HCT116 (cell line): ENCODE measurements at regions not wholly inside any gene's neighbourhood (a gene's known extent, or its start where the extent isn't known, plus 50 kb on each side); places are given as distances from the start of the nearest gene placed in this dataset.

Experiments
- ATAC-seq: fragments of 200-7000 bp; cut with Tn5 transposase; 2 replicates; pipeline ENCODE4 v1.9.1; 2020; ENCODE audit warnings: mild to moderate bottlenecking, moderate library complexity
- BruUV-seq: library from RNA; stranded (reverse); fragments of 400-500 nt; replicated peaks from 2 replicates; lab custom pipeline; 2021; lab: Mats Ljungman, UMichigan
- CTCF ChIA-PET: fragments of 300-600 bp; sonication (Branson Sonifier 250); formaldehyde crosslinking; loops from one replicate; lab custom pipeline; 2021; ENCODE audit warnings: antibody characterized with exemption; lab: Charles Lee
- POLR2A ChIA-PET: fragments of 300-600, 350-600 bp; sonication (Branson Sonifier 250); formaldehyde crosslinking; loops from one replicate; lab custom pipeline; 2021; ENCODE audit warnings: antibody characterized with exemption; lab: Charles Lee
- RAD21 ChIA-PET, 2 experiments: fragments of 300-600 bp; sonication (Branson Sonifier 250); formaldehyde crosslinking; loops; one replicate each; lab custom pipeline; 2023; ENCODE audit warnings: low total read pairs in 2 of 2; ENCODE audit not compliant: uncharacterized antibody in 2 of 2, unreplicated experiment in 2 of 2, low non-redundant PET in 1 of 2; lab: Charles Lee
- DNase-seq: peaks from one replicate; pipeline ENCODE4 v3.0.0-alpha.2; 2010; ENCODE audit warnings: low read depth, low spot score
- H2AFZ ChIP-seq: fragments of 200-600 bp; shearing (Covaris generic), sonication (generic); 2 replicates; pipeline ENCODE4 v1.6.1; 2017; ENCODE audit warnings: low read depth, mixed run types, mixed read lengths, antibody characterized with exemption, low read length; ENCODE audit not compliant: poor library complexity, severe bottlenecking
- H3K27ac ChIP-seq: 2 replicates; pipeline ENCODE4 v1.5.1; 2012; ENCODE audit warnings: low read depth, low read length
- H3K27me3 ChIP-seq: fragments of 200-600 bp; sonication (generic); 2 replicates; pipeline ENCODE4 v1.6.1; 2016; ENCODE audit warnings: mixed run types, low read length, mixed read lengths; ENCODE audit not compliant: insufficient read depth
- H3K36me3 ChIP-seq, 2 experiments: fragments of 200-500 bp in 1 of 2; fragments of 200-600 bp in 1 of 2; sonication (Bioruptor generic) in 1 of 2; sonication (generic) in 1 of 2; 2 replicates each; pipeline versions ENCODE4 v1.5.1 to v1.6.1; 2014 to 2016; ENCODE audit warnings: low read length in 2 of 2, inconsistent platforms in 1 of 2, mixed read lengths in 1 of 2, mixed run types in 1 of 2; ENCODE audit not compliant: insufficient read depth in 2 of 2, control insufficient read depth in 1 of 2
- H3K4me1 ChIP-seq, 2 experiments: fragments of 200-600 bp in 1 of 2; sonication (generic) in 1 of 2; 2 replicates each; pipeline versions ENCODE4 v1.5.1 to v1.6.1; 2012 to 2017; ENCODE audit warnings: low read length in 2 of 2, inconsistent platforms in 1 of 2, mild to moderate bottlenecking in 1 of 2, mixed read lengths in 1 of 2, mixed run types in 1 of 2, moderate library complexity in 1 of 2; ENCODE audit not compliant: insufficient read depth in 2 of 2, control insufficient read depth in 1 of 2
- H3K4me2 ChIP-seq: fragments of 200-600 bp; sonication (generic); 2 replicates; pipeline ENCODE4 v1.6.1; 2017; ENCODE audit warnings: mixed run types, low read length, mixed read lengths
- H3K4me3 ChIP-seq, 2 experiments: fragments of 200-600 bp in 1 of 2; sonication (generic) in 1 of 2; replicated peaks in 1 of 2; 2 replicates each; pipeline ENCODE4 v1.5.1; 2011 to 2016; ENCODE audit warnings: low read length in 2 of 2, control low read depth in 1 of 2, low read depth in 1 of 2, mild to moderate bottlenecking in 1 of 2, mixed read lengths in 1 of 2, mixed run types in 1 of 2
- H3K79me2 ChIP-seq: fragments of 200-600 bp; sonication (generic); 2 replicates; pipeline ENCODE4 v1.6.1; 2017; ENCODE audit warnings: mild to moderate bottlenecking, mixed run types, low read length, moderate library complexity, mixed read lengths; ENCODE audit not compliant: insufficient read depth
- H3K9ac ChIP-seq: fragments of 200-600 bp; sonication (generic); 2 replicates; pipeline ENCODE4 v1.6.1; 2016; ENCODE audit warnings: low read length, mixed read lengths
- H3K9me2 ChIP-seq: fragments of 200-600 bp; sonication (generic), shearing (Covaris generic); 2 replicates; pipeline ENCODE4 v1.6.1; 2017; ENCODE audit warnings: mixed run types, mild to moderate bottlenecking, moderate library complexity; ENCODE audit not compliant: insufficient read depth
- H3K9me3 ChIP-seq, 2 experiments: fragments of 200-500 bp in 1 of 2; fragments of 200-600 bp in 1 of 2; sonication (Bioruptor generic) in 1 of 2; sonication (generic) in 1 of 2; 2 replicates each; pipeline ENCODE4 v1.6.1; 2014 to 2017; ENCODE audit warnings: low read length in 2 of 2, mixed read lengths in 2 of 2, inconsistent platforms in 1 of 2, low read depth in 1 of 2, mild to moderate bottlenecking in 1 of 2, mixed run types in 1 of 2, moderate library complexity in 1 of 2; ENCODE audit not compliant: control insufficient read depth in 1 of 2, insufficient read depth in 1 of 2
- H4K20me1 ChIP-seq: fragments of 200-600 bp; sonication (generic), shearing (Covaris generic); 2 replicates; pipeline ENCODE4 v1.6.1; 2017; ENCODE audit warnings: mixed run types, mild to moderate bottlenecking, moderate library complexity; ENCODE audit not compliant: insufficient read depth
- CBX3 ChIP-seq: IDR thresholded peaks from 2 replicates; pipeline ENCODE4 v1.6.1; 2012; ENCODE audit warnings: low read depth
- CEBPB ChIP-seq: IDR thresholded peaks from 2 replicates; pipeline ENCODE4 v1.6.1; 2012; ENCODE audit warnings: low read depth
- EGR1 ChIP-seq: IDR thresholded peaks from 2 replicates; pipeline ENCODE4 v1.6.1; 2012; ENCODE audit warnings: low read depth
- POLR2A ChIP-seq: IDR thresholded peaks from 2 replicates; pipeline ENCODE4 v1.7.0; 2011; ENCODE audit warnings: borderline replicate concordance; ENCODE audit not compliant: insufficient read depth, insufficient read length; ENCODE audit errors: extremely low read depth
- SIN3A ChIP-seq: IDR thresholded peaks from 2 replicates; pipeline ENCODE4 v1.6.1; 2012; ENCODE audit warnings: low read depth
- SP1 ChIP-seq: IDR thresholded peaks from 2 replicates; pipeline ENCODE4 v1.6.1; 2012; ENCODE audit warnings: low read depth
- YY1 ChIP-seq: IDR thresholded peaks from 2 replicates; pipeline ENCODE4 v1.6.1; 2011; ENCODE audit warnings: low read length, low read depth, moderate library complexity, mild to moderate bottlenecking; ENCODE audit not compliant: insufficient replicate concordance; ENCODE audit errors: extremely low read depth
- ZFX ChIP-seq: fragments of 450-650 bp; IDR thresholded peaks from 2 replicates; pipeline ENCODE4 v1.6.1; 2017
- intact Hi-C: fragments of 100-400 bp; cut with micrococcal nuclease; formaldehyde crosslinking; loops from 2 replicates; pipeline ENCODE4 v1.10.0; 2022
- TF ChIP-seq, protein P1 (sequence below), 3 experiments: fragments of 200-600 bp in 1 of 3; sonication (generic) in 1 of 3; IDR thresholded peaks in 2 of 3; conservative IDR thresholded peaks in 1 of 3; 2 replicates each; pipeline ENCODE4 v1.5.1; 2012 to 2017; ENCODE audit warnings: low read depth in 2 of 3, low read length in 2 of 3, antibody characterized with exemption in 1 of 3, borderline replicate concordance in 1 of 3, control low read depth in 1 of 3, mild to moderate bottlenecking in 1 of 3, mixed read lengths in 1 of 3, mixed run types in 1 of 3, moderate library complexity in 1 of 3; ENCODE audit not compliant: insufficient read depth in 1 of 3
- TF ChIP-seq, protein P2 (sequence below): IDR thresholded peaks from 2 replicates; pipeline ENCODE4 v1.6.1; 2012; ENCODE audit warnings: low read depth

- TF ChIP-seq, protein P1, sequence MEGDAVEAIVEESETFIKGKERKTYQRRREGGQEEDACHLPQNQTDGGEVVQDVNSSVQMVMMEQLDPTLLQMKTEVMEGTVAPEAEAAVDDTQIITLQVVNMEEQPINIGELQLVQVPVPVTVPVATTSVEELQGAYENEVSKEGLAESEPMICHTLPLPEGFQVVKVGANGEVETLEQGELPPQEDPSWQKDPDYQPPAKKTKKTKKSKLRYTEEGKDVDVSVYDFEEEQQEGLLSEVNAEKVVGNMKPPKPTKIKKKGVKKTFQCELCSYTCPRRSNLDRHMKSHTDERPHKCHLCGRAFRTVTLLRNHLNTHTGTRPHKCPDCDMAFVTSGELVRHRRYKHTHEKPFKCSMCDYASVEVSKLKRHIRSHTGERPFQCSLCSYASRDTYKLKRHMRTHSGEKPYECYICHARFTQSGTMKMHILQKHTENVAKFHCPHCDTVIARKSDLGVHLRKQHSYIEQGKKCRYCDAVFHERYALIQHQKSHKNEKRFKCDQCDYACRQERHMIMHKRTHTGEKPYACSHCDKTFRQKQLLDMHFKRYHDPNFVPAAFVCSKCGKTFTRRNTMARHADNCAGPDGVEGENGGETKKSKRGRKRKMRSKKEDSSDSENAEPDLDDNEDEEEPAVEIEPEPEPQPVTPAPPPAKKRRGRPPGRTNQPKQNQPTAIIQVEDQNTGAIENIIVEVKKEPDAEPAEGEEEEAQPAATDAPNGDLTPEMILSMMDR (IDR thresholded peaks at IDR 0.05 in 2 of 3, conservative IDR thresholded peaks at IDR 0.05 in 1 of 3; ENCODE audit: borderline replicate concordance in 1 of 3, insufficient read depth in 1 of 3, low read depth in 2 of 3, low read length in 2 of 3): no peak
- no peak for TF ChIP-seq ZFX
- TF ChIP-seq POLR2A: no peak
- no peak for TF ChIP-seq CEBPB
- no peak for TF ChIP-seq YY1
- no peak for TF ChIP-seq EGR1
- TF ChIP-seq CBX3: no peak
- no peak for TF ChIP-seq SP1
- TF ChIP-seq, all 23 proteins: peak for 0
Measured at GRCh38 chr6:95741045-95741444, 163.7 kb downstream of the MANEA start (continued).

DNA sequence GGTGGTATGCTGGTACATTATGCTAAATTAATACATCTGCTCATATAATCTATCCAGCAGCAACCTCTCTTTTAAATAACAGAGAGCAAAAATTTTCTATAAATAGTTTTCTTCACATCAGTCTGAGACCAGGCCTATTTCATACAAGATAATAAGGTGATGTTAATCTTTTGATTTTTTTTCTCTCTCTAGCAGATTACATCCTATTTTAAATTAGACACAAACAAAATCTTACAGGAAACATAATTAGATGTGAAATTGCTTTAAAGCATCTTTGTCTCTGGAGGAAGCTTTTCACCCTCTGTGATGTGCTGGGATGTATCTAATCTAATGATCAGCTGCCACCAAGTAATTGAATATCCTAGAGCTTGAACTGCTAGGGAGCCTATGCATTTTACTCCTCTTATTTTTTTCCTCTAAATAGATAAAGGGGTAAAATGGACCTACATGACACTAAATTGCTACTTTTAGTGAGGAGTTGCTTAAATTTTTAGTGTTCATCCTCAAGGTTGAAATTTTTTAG lies 165.5 kb downstream of the MANEA start:
- no TSS peak for BruUV-seq
- intact Hi-C loops: no loop called here

More for the DNA sequence above, 165.5 kb downstream of the MANEA start:
- no peaks in the 10 kb centered on the region for H3K79me2 ChIP-seq
- H3K4me3 ChIP-seq: no peak overlapping the region
- H3K4me2 ChIP-seq: no peak overlapping the region
- H3K27ac ChIP-seq: no peak overlapping the region
- CTCF ChIA-PET: no interaction called here
- H3K4me1 ChIP-seq: no peaks in the 10 kb centered on the region
- ATAC-seq: no peak
- TF ChIP-seq, protein P2, sequence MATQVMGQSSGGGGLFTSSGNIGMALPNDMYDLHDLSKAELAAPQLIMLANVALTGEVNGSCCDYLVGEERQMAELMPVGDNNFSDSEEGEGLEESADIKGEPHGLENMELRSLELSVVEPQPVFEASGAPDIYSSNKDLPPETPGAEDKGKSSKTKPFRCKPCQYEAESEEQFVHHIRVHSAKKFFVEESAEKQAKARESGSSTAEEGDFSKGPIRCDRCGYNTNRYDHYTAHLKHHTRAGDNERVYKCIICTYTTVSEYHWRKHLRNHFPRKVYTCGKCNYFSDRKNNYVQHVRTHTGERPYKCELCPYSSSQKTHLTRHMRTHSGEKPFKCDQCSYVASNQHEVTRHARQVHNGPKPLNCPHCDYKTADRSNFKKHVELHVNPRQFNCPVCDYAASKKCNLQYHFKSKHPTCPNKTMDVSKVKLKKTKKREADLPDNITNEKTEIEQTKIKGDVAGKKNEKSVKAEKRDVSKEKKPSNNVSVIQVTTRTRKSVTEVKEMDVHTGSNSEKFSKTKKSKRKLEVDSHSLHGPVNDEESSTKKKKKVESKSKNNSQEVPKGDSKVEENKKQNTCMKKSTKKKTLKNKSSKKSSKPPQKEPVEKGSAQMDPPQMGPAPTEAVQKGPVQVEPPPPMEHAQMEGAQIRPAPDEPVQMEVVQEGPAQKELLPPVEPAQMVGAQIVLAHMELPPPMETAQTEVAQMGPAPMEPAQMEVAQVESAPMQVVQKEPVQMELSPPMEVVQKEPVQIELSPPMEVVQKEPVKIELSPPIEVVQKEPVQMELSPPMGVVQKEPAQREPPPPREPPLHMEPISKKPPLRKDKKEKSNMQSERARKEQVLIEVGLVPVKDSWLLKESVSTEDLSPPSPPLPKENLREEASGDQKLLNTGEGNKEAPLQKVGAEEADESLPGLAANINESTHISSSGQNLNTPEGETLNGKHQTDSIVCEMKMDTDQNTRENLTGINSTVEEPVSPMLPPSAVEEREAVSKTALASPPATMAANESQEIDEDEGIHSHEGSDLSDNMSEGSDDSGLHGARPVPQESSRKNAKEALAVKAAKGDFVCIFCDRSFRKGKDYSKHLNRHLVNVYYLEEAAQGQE: no peak
- TF ChIP-seq, protein P1 (IDR thresholded peaks at IDR 0.05 in 2 of 3, conservative IDR thresholded peaks at IDR 0.05 in 1 of 3; ENCODE audit: borderline replicate concordance in 1 of 3, insufficient read depth in 1 of 3, low read depth in 2 of 3, low read length in 2 of 3): no peak
- no peak for TF ChIP-seq SIN3A
- TF ChIP-seq, all 23 proteins: peak for 0
- no peak overlapping the region for H2AFZ ChIP-seq
- no peaks in the 10 kb centered on the region for H3K9me2 ChIP-seq
- ChIA-PET POLR2A (no interaction called here), RAD21 (no interaction called here)
- DNase-seq: no peak
- H3K9me3 ChIP-seq: no peaks in the 10 kb centered on the region
- no peaks in the 10 kb centered on the region for H3K36me3 ChIP-seq
- H4K20me1 ChIP-seq: no peaks in the 10 kb centered on the region
- no peak overlapping the region for H3K9ac ChIP-seq
- no peaks in the 10 kb centered on the region for H3K27me3 ChIP-seq
